Right renal pelvis (tissue), 4 donors: ENCODE measurements at regions not wholly inside any gene's neighbourhood (a gene's known extent, or its start where the extent isn't known, plus 50 kb on each side); places are given as distances from the start of the nearest gene placed in this dataset.
"Not testable (repeated sequence)": the region's sequence is repeated elsewhere in the genome, so short reads cannot be mapped to it uniquely, and the experiment has no call there.

Experiments used
- DNase-seq, 4 donors: peaks; one replicate each; pipeline ENCODE4 v3.0.0-alpha.2; 2013; ENCODE audit warnings: low read depth in 4 of 4, low spot score in 3 of 4, missing footprints in 1 of 4

DNA sequence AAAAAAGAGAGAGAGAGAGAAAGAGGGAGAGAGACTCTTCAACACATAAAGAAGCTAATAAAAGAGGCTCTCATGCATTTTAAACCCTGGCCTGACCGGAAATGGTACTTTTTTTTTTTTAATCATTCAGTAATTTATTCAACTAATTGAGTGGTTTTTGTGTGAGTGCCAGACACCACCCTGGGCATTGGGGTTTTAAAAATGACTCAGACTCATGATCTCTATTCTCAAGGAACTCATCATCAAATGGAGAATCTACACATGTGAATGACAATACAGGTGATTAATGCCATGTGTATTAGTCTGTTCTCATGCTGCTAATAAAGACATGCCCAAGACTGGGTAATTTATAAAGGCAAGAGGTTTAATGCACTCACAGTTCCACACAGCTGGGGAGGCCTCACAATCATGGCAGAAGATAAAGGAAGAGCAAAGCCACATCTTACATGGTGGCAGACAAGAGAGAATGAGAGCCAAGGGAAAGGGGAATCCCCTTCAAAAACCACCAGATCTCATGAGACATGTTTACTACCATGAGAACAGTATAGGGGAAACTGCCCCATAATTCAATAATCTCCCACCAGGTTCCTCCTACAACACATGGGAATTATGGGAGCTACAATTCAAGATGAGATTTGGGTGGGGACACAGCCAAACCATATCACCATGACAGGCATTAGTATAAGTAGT lies 158.5 kb upstream of the AUTS2 start:
- no peak for DNase-seq

DNA sequence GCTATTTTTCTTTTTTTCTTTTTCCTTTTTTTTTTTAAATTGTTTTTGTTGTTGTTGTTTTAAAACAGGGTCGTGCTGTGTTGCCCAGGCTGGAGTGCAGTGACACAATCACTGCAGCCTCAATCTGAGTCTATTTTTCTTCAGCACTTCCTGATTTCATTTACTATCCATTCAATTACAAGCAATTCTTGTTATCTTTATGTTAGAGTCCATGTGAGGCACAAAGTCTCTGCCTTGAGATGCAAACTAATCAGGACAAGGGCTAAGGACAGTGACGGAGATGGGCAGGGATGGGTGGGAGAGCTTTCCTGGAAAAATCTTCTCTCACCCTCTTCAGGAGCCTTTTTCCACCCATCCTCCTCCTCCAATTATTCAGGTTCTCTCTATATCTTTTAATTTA lies 157.3 kb upstream of the AUTS2 start:
- DNase-seq: no peak

- DNase-seq: no peak
These were observed 155.1 kb upstream of the AUTS2 start for GRCh38 chr7:69443136-69443535.

- DNase-seq: no peak
These were observed 152.7 kb upstream of the AUTS2 start for GRCh38 chr7:69445541-69445940.

- not testable (repeated sequence) for DNase-seq
These were observed 152.1 kb upstream of the AUTS2 start for GRCh38 chr7:69446213-69446612.

- DNase-seq: no peak
These were observed 150.2 kb upstream of the AUTS2 start for GRCh38 chr7:69448071-69448470.

- no peak for DNase-seq
These were observed 147.8 kb upstream of the AUTS2 start for GRCh38 chr7:69450456-69450855.

GRCh38 chr7:69451715-69452114 lies 146.6 kb upstream of the AUTS2 start:
- DNase-seq: no peak

DNA sequence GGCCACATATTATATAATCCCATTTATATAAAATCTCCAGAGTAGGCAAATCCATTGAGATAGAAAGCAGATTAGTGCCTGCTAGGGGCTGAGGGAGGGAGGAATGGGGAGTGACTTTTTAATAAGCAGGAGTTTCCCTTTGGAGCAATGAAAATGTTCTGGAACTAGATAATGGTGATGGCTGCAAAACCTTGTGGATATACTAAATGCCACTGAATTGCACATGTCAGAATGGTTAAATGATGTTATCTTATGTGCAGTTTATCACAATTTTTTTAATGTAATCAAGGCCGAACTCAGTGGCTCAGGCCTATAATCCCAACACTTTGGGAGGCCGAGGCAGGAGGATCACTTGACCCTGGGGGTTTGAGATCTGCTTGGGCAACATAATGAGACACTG lies 145.5 kb upstream of the AUTS2 start:
- DNase-seq: no peak

DNA sequence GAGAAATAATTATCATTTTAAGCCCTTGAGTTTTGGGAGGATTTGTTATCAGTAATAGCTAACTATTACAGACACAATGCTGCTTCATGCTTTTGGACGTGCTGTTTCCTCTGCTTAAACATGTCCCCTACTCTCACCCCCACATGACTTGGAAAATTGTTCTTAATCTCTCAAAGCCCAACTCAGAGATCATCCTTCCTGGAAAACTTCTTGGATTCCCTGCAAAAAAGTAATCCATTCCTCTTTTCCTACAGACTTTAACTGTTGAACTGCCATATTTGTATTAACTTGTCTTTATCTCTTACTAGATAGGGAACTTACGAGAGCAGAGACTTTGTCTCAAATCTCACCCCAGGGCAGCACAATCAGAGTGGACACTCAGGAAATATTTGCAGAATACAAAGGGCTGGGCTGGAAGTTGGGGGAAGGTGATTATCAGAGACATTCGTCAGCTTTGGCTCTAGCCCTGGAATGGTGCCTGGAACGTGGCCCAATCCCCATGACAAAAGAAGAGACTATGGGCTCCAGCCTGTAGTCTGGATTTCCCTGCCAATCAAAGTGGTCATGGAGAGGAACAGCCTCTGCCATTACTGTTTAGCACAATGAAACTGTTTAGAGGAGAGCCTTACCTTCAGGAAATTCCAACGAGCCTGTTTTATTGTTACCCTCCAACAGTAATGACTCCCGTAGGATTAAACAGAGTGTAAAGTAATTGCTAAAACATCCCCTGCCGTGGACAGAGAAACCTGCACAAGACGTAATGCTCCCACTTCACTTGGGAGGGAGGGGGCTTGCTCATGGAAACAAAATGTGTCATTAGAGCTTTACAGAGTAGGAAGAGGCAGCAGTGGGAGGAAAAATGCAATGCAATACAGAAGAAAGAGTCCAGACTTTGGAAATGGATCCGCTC lies 140.4 kb upstream of the AUTS2 start:
- no peak for DNase-seq

- DNase-seq: no peak
These were observed 134.2 kb upstream of the AUTS2 start for GRCh38 chr7:69464035-69464434.

DNA sequence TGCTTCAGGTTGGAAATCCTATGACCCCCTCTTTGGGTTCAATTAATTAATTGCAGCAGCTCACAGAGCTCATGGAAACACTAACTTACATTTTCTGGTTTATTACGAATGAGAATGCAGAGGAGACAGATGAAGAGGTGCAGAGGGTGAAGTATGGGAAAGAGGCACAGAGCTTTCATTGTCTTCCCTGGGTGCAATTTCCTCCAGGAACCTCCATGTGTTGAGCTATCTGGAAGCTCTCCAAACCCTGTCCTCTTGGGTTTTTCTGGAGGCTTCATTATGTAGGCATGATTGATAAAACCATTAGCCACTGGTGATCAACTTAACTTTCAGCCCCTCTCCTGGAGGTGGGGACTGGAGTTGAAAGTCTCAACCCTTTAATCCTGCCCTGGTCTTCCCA lies 133.0 kb upstream of the AUTS2 start:
- DNase-seq: no peak

DNA sequence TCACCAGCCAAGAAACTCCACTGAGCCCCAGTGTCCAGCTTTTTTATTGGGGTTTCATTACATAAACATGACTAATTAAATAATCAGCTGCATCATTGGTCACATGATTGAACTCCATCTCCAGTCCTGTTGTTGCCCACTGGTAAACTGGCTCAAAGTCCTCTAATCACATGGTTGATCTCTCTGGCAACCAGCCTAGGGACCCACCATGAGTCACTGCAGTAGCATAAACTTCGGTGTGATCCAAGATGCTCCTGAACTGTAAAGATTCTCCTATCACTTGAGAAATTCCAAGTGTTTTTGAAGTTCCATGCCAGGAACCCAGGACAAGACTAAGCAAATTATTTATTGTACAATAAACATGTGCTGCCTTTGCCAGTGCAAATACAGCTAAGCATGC lies 130.4 kb upstream of the AUTS2 start:
- no peak for DNase-seq

- no peak for DNase-seq
These were observed 121.9 kb upstream of the AUTS2 start for GRCh38 chr7:69476416-69476815.

DNA sequence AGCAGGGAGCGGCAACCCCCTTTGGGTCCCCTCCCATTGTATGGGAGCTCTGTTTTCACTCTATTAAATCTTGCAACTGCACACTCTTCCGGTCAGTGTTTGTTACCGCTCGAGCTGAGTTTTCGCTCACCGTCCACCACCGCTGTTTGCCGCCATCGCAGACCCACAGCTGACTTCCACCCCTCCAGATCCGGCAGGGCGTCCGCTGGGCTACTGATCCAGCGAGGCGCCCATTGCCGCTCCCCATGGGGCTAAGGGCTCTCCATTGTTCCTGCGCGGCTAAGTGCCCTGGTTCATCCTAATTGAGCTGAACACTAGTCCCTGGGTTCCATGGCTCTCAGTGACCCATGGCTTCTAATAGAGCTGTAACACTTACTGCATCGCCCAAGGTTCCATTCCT lies 115.6 kb upstream of the AUTS2 start:
- no peak for DNase-seq

GRCh38 chr7:69489533-69489932 lies 108.7 kb upstream of the AUTS2 start:
- DNase-seq: no peak

- DNase-seq: no peak
These were observed 99.6 kb upstream of the AUTS2 start for GRCh38 chr7:69498671-69499070.

- no peak for DNase-seq
These were observed 95.9 kb upstream of the AUTS2 start for GRCh38 chr7:69502358-69502757.

GRCh38 chr7:69504733-69505420 lies 93.4 kb upstream of the AUTS2 start:
- DNase-seq: no peak

GRCh38 chr7:69508736-69509135 lies 89.5 kb upstream of the AUTS2 start:
- no peak for DNase-seq

- DNase-seq: no peak
These were observed 88.2 kb upstream of the AUTS2 start for GRCh38 chr7:69510114-69510513.
